ENCODE measurements at regions not wholly inside any gene's neighbourhood (a gene's known extent, or its start where the extent isn't known, plus 50 kb on each side); places are given as distances from the start of the nearest gene placed in this dataset.

DNA sequence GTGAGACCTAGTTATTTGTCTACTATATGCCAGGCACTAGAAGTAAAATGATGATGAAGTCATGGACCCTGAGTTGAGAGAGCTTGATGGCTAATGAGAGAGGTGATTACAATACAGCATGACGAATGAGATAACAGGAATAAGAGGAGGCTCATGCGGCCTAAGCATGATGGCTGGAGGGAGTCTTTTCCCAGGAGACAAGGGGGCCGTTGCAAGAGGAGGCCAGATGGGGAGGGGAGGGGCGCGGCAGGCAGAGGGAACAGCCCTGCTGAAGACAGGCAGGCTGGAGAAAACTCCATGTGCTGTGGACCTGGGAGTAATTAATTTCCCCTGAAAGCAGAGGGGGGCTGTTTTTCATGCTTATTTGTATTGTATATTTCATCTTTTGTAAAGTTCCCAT, 144.7 kb upstream of the RFLNA start:
- Mint-ChIP-seq H3K9me3 (peaks cover 15% of the 10 kb centered on the region; the same call in 1 of the 2 replicates), H3K4me1 (ENCODE audit: low read depth) (no peaks in the 10 kb centered on the region), H3K27ac (no peak overlapping the region), H3K36me3 (ENCODE audit: low read depth) (no peaks in the 10 kb centered on the region), H3K4me3 (no peak overlapping the region), H3K27me3 (ENCODE audit: insufficient read depth) (peaks cover 36% of the 10 kb centered on the region)
- DNase-seq = no peak
- TF ChIP-seq, protein P1, sequence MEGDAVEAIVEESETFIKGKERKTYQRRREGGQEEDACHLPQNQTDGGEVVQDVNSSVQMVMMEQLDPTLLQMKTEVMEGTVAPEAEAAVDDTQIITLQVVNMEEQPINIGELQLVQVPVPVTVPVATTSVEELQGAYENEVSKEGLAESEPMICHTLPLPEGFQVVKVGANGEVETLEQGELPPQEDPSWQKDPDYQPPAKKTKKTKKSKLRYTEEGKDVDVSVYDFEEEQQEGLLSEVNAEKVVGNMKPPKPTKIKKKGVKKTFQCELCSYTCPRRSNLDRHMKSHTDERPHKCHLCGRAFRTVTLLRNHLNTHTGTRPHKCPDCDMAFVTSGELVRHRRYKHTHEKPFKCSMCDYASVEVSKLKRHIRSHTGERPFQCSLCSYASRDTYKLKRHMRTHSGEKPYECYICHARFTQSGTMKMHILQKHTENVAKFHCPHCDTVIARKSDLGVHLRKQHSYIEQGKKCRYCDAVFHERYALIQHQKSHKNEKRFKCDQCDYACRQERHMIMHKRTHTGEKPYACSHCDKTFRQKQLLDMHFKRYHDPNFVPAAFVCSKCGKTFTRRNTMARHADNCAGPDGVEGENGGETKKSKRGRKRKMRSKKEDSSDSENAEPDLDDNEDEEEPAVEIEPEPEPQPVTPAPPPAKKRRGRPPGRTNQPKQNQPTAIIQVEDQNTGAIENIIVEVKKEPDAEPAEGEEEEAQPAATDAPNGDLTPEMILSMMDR (IDR thresholded peaks at IDR 0.05) = no peak

DNA sequence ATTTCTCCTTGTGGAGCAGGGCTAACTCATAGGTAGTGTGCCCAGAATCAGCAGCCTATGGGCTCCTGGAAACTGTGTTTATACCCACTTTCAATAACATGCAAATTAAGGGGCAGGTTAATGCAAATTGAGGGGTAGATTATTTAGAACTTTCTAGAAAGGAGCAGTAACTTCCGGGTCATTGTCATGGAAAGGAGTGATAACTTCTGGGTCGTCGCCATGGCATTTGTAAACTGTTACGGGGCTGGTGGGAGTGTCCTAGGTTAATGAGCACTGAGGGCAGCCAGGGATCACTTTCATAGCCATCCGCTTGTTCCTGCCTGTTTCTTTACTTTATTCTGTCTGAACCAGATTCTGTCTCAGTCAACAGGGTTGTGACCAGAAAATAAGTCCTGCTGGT, 143.3 kb upstream of the RFLNA start:
- H3K4me1 Mint-ChIP-seq (ENCODE audit: low read depth) = no peaks in the 10 kb centered on the region
- H3K36me3 Mint-ChIP-seq (ENCODE audit: low read depth) = no peaks in the 10 kb centered on the region
- DNase-seq = no peak
- H3K9me3 Mint-ChIP-seq = peaks cover 15% of the 10 kb centered on the region; the same call in 1 of the 2 replicates
- no peak overlapping the region for H3K4me3 Mint-ChIP-seq
- TF ChIP-seq, protein P1 (IDR thresholded peaks at IDR 0.05) = no peak
- peaks cover 40% of the 10 kb centered on the region for H3K27me3 Mint-ChIP-seq (ENCODE audit: insufficient read depth)
- H3K27ac Mint-ChIP-seq = no peak overlapping the region

DNA sequence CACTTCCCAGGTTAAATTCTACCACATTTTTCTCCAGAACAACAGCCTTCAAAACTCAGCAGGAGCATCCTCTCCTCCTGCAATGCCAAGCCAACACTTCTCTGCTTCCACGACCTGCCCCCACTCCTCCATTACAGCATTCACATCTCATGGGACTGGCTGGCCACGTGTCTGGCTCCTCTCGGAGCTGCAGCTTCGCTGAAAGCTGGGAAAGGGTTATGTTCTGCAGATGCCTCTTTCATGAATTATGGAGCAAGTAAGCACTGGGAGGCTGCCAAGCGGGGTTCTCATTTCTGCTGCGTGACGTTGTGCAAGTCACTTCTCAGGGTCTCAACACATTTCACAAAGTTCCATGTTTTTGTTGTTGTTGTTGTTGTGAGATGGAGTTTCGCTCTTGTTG, 142.2 kb upstream of the RFLNA start:
- Mint-ChIP-seq H3K27ac (no peak overlapping the region), H3K36me3 (ENCODE audit: low read depth) (no peaks in the 10 kb centered on the region), H3K4me1 (ENCODE audit: low read depth) (no peaks in the 10 kb centered on the region), H3K4me3 (no peak overlapping the region), H3K9me3 (peaks cover 15% of the 10 kb centered on the region; the same call in 1 of the 2 replicates), H3K27me3 (ENCODE audit: insufficient read depth) (peaks cover 35% of the 10 kb centered on the region)
- TF ChIP-seq, protein P1 (IDR thresholded peaks at IDR 0.05) = no peak
- DNase-seq = no peak

DNA sequence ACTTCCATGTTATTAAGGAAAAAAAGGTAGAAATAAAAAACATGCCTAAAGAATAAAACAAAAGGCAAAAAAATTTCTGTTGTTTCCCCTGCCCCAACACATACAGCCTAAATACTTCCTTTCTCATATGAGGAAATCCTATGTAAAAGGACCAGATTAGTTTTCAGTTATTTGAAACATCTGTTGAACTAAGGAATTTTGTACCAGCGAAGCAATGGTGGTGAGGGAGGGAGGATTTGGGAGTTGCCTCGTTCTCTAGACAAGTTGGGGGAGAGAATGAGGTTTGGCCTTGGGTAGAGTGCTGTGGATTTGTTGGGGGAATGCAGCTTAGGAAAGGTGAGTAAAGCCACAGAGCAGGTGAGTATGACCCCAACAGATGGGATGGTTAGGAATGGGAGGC, 141.5 kb upstream of the RFLNA start:
- Mint-ChIP-seq H3K36me3 (ENCODE audit: low read depth) (no peaks in the 10 kb centered on the region), H3K4me1 (ENCODE audit: low read depth) (no peaks in the 10 kb centered on the region), H3K4me3 (no peak overlapping the region), H3K27ac (no peak overlapping the region), H3K27me3 (ENCODE audit: insufficient read depth) (peaks cover 36% of the 10 kb centered on the region), H3K9me3 (peaks cover 15% of the 10 kb centered on the region; the same call in 1 of the 2 replicates)
- TF ChIP-seq, protein P1 (IDR thresholded peaks at IDR 0.05) = no peak
- no peak for DNase-seq

DNA sequence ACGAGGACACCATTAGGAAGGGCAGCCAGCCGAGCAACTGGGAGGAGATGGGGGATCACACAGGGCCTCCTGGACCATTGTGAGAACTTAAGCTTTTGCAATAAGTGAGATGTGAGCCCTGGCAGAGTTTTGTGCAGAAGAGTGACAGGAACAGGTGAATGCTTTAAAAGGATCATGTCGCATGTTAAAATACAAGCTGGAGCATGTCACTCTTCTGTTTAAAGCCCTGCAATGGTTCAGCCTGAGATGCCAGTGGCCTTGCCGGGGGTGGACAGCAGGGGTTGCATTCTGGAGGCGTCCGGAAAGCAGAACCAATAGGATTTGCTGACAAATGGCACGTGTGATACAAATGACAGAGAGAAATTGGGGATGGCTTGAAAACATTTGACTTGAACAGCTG, 137.5 kb upstream of the RFLNA start:
- H3K9me3 Mint-ChIP-seq = peaks cover 4% of the 10 kb centered on the region; the same call in 1 of the 2 replicates
- no peak overlapping the region for H3K27ac Mint-ChIP-seq
- H3K36me3 Mint-ChIP-seq (ENCODE audit: low read depth) = no peaks in the 10 kb centered on the region
- H3K27me3 Mint-ChIP-seq (ENCODE audit: insufficient read depth) = peaks cover 45% of the 10 kb centered on the region
- DNase-seq = no peak
- TF ChIP-seq, protein P1 (IDR thresholded peaks at IDR 0.05) = no peak
- no peaks in the 10 kb centered on the region; the same call in 1 of the 2 replicates for H3K4me1 Mint-ChIP-seq (ENCODE audit: low read depth)
- H3K4me3 Mint-ChIP-seq = no peak overlapping the region

DNA sequence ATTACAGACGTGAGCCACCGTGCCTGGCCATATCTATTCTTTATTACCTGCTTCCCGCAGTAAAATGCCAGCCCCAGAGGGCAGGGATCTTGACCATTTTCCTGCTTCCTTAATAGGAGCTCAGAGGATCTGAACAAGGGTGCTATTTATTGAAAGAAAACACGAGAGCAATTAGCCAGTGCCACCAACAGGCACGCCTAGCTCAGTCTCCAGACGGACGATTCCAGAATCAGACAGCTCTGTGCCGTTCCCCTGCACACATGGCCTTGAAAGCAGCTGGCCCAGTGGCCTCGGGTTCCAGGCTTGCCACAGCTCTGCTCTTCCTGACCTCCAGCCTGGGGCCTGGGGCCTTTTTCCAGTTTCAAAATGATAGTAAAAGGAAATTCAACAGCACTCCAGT, 135.2 kb upstream of the RFLNA start:
- TF ChIP-seq, protein P1 (IDR thresholded peaks at IDR 0.05) = no peak
- Mint-ChIP-seq H3K36me3 (ENCODE audit: low read depth) (no peaks in the 10 kb centered on the region), H3K9me3 (no peaks in the 10 kb centered on the region), H3K27me3 (ENCODE audit: insufficient read depth) (peaks cover 34% of the 10 kb centered on the region), H3K4me1 (ENCODE audit: low read depth) (no peaks in the 10 kb centered on the region; the same call in 1 of the 2 replicates), H3K4me3 (no peak overlapping the region), H3K27ac (no peak overlapping the region)
- no peak for DNase-seq

Data from HFFc6 (cell line).